Ishikawa (cell line): ENCODE measurements at regions not wholly inside any gene's neighbourhood (a gene's known extent, or its start where the extent isn't known, plus 50 kb on each side); places are given as distances from the start of the nearest gene placed in this dataset.

Experiments used
- CEBPB ChIP-seq: IDR thresholded peaks from 2 replicates; pipeline ENCODE4 v1.6.1; 2012
- CREB1 ChIP-seq: IDR thresholded peaks from 2 replicates; pipeline ENCODE4 v1.6.1; 2012; ENCODE audit warnings: low read depth
- EGR1 ChIP-seq: IDR thresholded peaks from 2 replicates; pipeline ENCODE4 v1.6.1; 2012
- EP300 ChIP-seq: IDR thresholded peaks from 2 replicates; pipeline ENCODE4 v1.6.1; 2012; ENCODE audit warnings: borderline replicate concordance
- FOXM1 ChIP-seq: IDR thresholded peaks from 2 replicates; pipeline ENCODE4 v1.6.1; 2012; ENCODE audit warnings: low read depth, borderline replicate concordance
- NFIC ChIP-seq: IDR thresholded peaks from 2 replicates; pipeline ENCODE4 v1.6.1; 2012
- RAD21 ChIP-seq: IDR thresholded peaks from 2 replicates; pipeline ENCODE4 v1.6.1; 2012; ENCODE audit warnings: low read depth
- REST ChIP-seq: IDR thresholded peaks from 2 replicates; pipeline ENCODE4 v1.6.1; 2012; ENCODE audit warnings: low read depth, mild to moderate bottlenecking
- TAF1 ChIP-seq: IDR thresholded peaks from 2 replicates; pipeline ENCODE4 v1.6.1; 2012; ENCODE audit warnings: low read depth, mild to moderate bottlenecking
- TCF12 ChIP-seq: IDR thresholded peaks from 2 replicates; pipeline ENCODE4 v1.6.1; 2012; ENCODE audit warnings: low read depth
- TEAD4 ChIP-seq: IDR thresholded peaks from 2 replicates; pipeline ENCODE4 v1.6.1; 2012
- USF1 ChIP-seq: IDR thresholded peaks from 2 replicates; pipeline ENCODE4 v1.6.1; 2012
- YY1 ChIP-seq: IDR thresholded peaks from 2 replicates; pipeline ENCODE4 v1.6.1; 2012; ENCODE audit warnings: low read depth
- ZBTB7A ChIP-seq: IDR thresholded peaks from 2 replicates; pipeline ENCODE4 v1.6.1; 2012; ENCODE audit warnings: low read depth
- TF ChIP-seq, protein P1 (sequence below): IDR thresholded peaks from 2 replicates; pipeline ENCODE4 v1.6.1; 2012

DNA sequence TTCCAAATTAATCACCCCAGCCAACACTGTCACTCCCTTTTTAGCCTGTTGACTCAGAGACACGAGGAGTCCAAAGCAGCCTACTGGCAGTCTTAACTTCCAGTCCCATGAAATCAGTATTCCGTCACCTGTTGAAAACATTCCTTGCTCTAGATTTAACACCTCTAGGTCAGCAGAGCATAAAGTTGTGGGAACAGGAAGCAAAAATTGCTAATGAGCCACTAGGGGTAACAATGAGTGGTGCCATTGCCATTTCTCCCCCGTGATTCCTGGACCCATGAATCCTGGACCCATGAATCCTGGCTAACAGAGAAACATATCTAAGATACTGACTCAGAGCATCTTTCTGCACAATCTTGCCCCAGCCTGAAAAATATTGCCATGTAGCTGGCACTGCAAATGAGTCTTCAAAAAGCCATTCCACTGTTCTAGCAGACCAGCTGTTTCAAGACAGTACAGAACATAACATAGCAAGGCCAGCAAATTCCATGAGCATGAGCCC is 252.7 kb upstream of the PTER start:
- TF ChIP-seq EP300: no peak
- TF ChIP-seq ZBTB7A: no peak

GRCh38 chr10:16184906-16185305 is 251.9 kb upstream of the PTER start:
- TF ChIP-seq USF1: no peak
- TF ChIP-seq CREB1: no peak
- no peak for TF ChIP-seq EP300
- TF ChIP-seq TAF1: no peak
- TF ChIP-seq TCF12: no peak
- TF ChIP-seq NFIC: no peak

- TF ChIP-seq USF1 (no peak), FOXM1 (no peak)
Observed at GRCh38 chr10:16186564-16186963, 250.2 kb upstream of the PTER start.

DNA sequence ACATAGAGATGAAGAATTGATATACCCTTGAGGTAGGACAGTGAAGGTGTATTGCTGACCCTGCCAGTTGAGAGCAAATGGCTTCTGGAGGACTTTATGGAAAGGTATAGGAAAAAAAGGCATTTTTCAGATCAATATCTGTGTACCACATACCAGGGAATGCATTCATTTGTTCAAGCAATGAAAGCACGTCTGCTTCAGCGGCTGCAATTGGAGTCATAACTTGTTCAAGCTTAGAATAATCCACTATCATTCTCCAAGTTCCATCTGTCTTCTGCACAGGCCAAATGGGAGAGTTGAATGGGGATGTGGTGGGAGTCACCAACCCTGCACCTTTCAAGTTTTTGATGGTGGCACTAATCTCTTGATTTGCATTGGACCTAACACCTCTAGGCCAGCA is 249.6 kb upstream of the PTER start:
- TF ChIP-seq YY1 (no peak), REST (no peak), TEAD4 (no peak), NFIC (no peak)

GRCh38 chr10:16192337-16192736 is 244.5 kb upstream of the PTER start:
- TF ChIP-seq ZBTB7A: no peak
- TF ChIP-seq TEAD4: no peak
- TF ChIP-seq REST: no peak
- TF ChIP-seq, protein P1, sequence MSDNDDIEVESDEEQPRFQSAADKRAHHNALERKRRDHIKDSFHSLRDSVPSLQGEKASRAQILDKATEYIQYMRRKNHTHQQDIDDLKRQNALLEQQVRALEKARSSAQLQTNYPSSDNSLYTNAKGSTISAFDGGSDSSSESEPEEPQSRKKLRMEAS: no peak

- TF ChIP-seq CREB1 (no peak), RAD21 (no peak), TAF1 (no peak), EGR1 (no peak), YY1 (no peak), FOXM1 (no peak), NFIC (no peak), TEAD4 (no peak)
Observed at GRCh38 chr10:16193241-16193640, 243.6 kb upstream of the PTER start.

- TF ChIP-seq TEAD4: no peak
- TF ChIP-seq REST: no peak
- TF ChIP-seq CEBPB: no peak
- no peak for TF ChIP-seq USF1
- no peak for TF ChIP-seq FOXM1
Observed at GRCh38 chr10:16195178-16195769, 241.5 kb upstream of the PTER start.
